Stimulated activated CD4-positive, alpha-beta T cell treated with anti-CD3 and anti-CD28 coated beads, Interleukin-12 subunit alpha, Interleukin-12 subunit beta, amount 100 ng/mL, for 24 hours (primary cell): ENCODE measurements at regions not wholly inside any gene's neighbourhood (a gene's known extent, or its start where the extent isn't known, plus 50 kb on each side); places are given as distances from the start of the nearest gene placed in this dataset.
"Not testable (repeated sequence)": the region's sequence is repeated elsewhere in the genome, so short reads cannot be mapped to it uniquely, and the experiment has no call there.

ENCODE experiments used
- DNase-seq, 2 experiments: peaks; one replicate each; pipeline ENCODE4 v3.0.0-alpha.2; 2020; ENCODE audit warnings: low read depth in 2 of 2

GRCh38 chr17:71615820-71616219 is 505.0 kb upstream of the SOX9 start:
- DNase-seq = no peak

- DNase-seq = not testable (repeated sequence)
Observed at GRCh38 chr17:71617767-71618166, 503.1 kb upstream of the SOX9 start.

DNA sequence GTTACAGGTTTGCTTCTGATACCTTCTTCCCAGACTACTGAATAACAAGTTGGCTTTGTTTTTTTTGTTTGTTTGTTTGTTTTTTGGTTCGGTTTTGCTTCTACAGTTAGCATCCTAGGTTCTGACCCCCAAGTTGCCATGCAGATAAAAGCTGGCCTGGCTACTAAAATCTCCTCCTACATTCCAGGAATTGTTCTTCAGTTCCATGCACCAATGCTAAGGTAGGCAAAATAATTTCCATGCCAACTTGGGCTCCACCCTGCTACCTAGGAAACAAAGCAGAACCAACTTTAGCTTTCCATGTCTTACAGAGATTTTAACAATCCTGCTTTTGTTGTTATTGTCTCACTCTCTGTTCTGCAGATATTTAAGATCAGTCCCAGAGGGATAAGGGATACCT is 495.5 kb upstream of the SOX9 start:
- no peak for DNase-seq

DNA sequence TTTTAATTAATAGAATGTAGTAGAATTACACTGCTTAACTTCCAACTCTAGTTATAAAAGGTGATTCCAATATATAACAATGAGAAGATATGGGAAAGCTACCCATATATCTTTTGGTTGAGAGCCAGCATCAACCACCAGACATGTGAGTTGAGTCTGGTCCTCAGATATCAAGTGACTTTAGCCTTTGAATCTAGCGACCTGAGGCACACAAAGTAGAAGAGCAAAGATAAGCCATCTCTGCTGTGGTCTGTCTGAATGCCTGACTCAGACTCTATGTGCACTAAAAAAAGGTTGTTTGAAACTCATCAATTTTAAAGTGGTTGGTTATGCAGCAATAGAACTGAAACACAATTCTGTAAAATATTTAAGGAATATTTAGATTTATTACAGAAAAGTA is 492.5 kb upstream of the SOX9 start:
- DNase-seq = no peak

GRCh38 chr17:71631483-71631882 is 489.3 kb upstream of the SOX9 start:
- no peak for DNase-seq

GRCh38 chr17:71632328-71632727 is 488.5 kb upstream of the SOX9 start:
- no peak for DNase-seq

DNA sequence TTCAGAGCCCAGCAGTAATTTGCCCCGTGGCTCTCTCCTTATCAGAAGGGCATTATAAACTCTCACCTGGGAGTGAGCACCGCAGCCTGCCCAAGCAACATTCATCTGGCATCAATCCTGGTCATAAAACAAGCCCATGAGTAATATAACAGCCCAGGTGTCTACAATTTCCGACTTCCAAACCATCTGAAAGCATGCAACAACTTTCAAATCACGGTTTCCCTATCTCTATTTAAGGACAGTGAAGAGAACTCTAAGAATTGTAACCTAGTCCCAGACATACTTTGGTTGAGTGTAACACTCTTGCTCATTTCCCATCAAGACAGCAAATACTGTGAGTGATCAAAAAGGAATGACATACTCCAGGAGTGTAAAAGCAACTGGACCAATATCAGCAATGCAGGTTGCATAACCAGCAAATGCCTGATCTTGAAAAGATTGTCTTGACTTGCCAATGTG is 487.4 kb upstream of the SOX9 start:
- no peak for DNase-seq

DNA sequence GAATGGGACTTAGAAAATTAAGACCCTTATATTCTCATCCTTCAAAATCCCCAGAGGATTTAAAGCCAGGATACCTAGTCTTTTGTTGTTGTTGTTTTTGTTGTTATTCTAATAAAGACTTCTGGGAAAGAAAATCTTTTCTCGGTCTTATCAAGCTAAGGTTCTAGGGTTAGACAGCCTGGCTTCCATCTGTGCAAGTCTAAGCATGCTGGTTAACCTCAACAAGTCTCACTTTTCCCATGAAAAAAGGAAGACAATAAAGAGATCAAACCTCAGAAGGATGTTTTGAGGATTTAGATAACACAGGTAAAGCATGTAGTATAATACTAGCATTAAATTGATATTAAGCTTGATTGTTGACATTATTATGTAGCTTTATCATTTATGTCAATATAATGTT is 486.4 kb upstream of the SOX9 start:
- DNase-seq = no peak

DNA sequence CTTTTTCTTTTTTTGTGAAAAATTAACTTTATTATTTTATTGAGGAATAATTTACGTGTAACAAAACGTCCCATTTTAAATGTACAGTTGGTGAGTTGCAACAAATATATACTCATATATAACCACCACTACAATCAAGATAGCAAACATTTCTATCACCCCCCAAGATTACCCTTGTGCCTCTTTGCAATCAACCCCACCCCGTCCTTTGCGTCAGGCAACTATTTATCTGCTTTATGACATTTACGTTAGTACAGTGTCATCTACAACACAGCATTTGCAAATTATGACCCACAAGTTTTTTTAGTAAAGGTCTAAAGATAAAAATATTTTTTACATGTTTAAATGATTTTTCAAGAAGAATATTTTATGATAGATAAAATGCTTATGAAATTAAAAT is 485.6 kb upstream of the SOX9 start:
- DNase-seq = no peak

- no peak for DNase-seq
Observed at GRCh38 chr17:71636644-71637043, 484.2 kb upstream of the SOX9 start.

DNA sequence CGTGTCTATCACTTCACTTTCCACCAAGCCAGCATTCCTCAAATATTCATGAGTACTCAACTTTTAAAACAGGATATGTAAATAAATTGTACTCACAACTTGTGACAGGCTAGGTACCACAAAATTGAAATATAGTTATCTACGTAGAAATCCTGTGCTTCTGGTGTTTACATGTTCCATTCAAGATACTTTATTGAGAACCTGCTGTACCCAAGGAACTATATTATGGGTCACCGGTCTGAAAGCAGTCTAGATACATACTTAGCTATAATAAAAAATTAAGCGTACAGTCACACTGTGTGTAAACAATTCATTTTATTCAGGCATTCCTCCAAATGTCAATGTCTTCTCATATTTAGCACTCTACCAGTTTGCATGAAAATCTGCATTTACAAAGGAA is 482.2 kb upstream of the SOX9 start:
- DNase-seq = no peak

GRCh38 chr17:71639865-71640264 is 481.0 kb upstream of the SOX9 start:
- no peak for DNase-seq

GRCh38 chr17:71646890-71647289 is 473.9 kb upstream of the SOX9 start:
- DNase-seq = not testable (repeated sequence)

GRCh38 chr17:71648342-71648741 is 472.5 kb upstream of the SOX9 start:
- DNase-seq = not testable (repeated sequence)

DNA sequence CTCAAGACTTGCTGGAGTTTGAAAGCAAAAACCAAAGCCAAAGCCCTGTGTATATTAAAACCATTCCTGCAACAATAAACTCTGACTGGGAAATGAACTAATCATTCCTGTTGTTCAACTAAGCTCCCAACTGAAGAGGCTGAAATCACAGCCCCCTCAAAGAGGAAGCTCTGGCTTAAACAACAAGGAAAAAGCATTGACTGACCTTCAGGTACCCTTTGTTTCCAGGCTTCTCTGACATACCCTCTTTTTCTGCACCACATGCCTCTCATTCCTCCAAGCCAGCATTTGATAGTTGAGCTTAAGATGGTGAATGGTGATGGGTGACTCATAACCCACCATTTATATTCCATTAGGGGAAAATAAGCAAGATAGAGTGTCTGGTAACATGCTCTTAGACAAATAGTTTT is 470.9 kb upstream of the SOX9 start:
- DNase-seq = no peak

DNA sequence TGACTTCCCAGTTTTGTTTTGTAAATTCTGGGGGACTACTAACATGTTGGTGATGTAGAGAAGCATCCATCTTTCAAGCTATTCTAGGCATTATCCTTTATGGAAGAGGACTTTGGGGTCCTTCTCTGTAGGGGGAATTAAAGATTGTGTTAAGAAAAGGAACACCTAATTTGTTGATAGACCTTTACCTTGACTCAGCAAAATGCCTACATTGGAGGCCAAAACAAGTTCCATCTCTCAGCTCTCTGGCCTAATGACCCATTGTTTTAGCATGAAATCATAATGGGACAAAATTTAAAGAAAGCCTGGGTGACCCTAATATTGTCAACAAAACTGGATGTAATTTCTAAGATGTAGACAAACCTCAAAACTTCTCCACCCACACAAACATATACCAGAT is 465.3 kb upstream of the SOX9 start:
- no peak for DNase-seq

DNA sequence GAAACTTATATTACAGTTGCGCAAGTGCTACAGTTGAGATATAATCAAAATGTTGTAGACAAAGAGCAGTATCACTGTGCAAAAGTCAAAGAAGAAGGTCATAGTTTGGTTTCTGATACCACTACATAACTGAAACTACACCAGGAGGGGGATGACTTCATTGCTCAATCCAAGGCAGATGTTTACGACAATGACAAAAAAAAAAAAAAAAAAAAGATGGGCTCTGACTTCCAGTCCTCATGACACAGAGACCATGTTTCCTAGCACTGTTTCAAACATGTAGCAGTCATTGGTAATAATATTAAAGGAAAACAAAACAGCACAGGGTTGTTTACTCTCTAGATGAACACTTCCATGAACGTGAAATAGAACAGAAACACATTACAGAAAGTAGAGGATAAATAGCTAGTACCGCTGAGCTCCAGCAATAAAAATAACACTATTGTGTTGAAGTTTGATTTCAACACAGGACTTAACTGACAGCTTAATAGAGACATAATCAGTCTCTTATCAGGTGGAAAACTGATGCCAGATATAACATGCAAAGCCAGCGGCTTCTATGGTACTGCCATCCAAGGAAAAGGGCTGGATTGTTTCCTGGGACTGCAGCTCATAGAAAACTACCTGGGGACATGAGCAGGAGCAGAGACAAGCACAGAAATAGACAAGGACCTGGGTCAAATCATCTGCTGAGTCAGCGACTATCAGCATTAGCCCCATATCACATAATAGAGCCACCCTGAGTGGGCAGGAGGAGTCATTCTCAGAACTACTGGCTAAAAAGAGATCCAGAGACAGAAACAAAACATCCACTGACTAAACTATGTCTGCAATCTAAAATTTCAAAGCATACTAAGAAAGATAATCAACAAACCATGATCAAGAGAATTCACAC is 463.6 kb upstream of the SOX9 start:
- no peak for DNase-seq

DNA sequence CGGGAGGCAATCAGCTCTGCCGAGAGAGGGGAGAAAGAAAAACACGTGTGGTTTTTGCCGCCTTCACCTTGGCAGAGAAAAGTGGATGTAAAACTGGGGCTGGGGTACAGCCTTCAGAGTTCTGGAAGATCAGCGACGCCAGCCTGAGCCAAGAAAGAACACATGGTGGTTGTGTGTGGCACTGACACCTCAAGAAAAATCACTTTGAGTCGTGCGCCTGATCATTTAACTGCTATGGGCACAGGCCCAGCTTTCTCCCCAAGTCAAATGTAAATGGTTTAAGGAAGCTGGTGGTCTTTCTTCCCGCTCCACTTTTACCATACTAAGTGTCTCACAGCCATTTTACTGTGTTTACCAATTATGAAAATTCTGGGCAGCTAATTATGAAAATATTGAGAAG is 461.8 kb upstream of the SOX9 start:
- no peak for DNase-seq

- DNase-seq = no peak
Observed at GRCh38 chr17:71664861-71665260, 456.0 kb upstream of the SOX9 start.

DNA sequence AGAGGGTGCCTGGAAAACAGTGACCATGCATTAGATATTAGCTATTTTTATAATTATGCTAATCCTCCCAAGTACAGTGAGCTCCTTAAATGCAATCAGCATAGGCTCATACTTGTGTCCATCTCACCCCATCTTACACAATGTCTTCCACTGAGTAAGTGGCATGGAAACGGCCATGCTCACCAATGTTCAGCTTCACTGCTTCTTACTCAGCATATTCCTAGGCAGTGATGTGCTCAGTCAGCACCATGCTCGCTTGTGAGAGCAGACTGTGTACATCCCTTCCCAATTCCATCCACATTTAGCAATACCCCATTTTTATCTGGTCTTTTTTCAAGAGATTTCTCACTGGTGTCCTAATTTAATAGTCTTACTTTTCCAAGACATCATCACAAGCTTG is 454.8 kb upstream of the SOX9 start:
- DNase-seq = no peak

DNA sequence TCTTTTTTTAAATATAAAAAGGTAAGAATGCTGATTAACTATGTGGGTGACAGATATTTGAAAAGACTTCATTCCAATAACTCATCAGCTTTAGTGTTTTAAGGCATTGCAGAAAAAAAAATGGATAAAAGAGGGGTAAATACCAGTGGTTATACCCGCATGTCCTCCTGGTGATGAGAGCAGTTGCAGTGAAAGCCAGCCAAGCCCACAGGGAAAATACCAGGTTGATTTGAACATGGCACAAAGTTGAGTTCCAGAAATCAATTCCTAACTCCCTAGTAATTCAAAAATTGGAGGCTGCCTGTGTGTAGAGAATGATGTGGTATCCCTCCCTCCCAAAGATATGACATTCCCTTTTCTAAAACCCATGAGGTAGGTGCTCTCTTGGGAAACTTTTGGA is 453.2 kb upstream of the SOX9 start:
- DNase-seq = no peak

DNA sequence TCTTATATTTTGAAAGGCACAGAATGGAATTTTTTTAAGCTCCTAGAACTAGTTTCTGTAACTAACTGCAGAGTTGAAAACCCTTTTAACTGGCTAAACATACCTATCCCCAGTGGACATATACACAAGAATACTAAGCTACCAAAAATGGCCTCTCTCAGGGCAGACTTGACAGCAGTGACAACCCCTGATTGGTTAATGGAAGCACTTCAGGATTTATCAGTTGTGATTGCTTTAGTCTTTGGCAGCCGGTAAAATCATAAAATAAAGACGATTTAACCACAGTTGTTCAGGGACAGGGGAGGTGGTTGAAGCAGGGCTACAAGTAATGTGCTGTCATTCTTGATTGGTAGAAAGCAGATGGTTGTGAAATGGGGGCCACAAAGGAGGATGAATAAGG is 452.0 kb upstream of the SOX9 start:
- DNase-seq = no peak

- no peak for DNase-seq
Observed at GRCh38 chr17:71677439-71677838, 443.4 kb upstream of the SOX9 start.

DNA sequence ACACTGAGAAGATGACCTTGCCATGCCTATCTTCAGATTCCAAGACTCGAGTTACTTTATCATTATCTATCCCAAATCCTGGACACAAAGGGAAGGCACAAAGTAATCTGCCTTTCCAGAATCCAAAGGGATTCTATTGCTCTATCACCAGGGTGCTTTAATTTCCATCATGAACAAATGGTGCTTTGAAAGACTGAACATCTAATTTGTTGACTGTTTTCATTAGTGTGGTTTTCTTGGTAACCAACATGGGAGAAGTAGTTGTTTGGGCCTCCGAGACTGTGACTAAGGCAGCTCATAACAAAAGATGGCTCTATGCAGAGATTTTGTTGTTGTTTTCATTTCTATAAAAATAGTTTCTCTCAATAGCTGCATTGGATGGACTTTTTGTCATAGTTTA is 441.0 kb upstream of the SOX9 start:
- DNase-seq = no peak
